Caco-2 (cell line): ENCODE measurements at regions not wholly inside any gene's neighbourhood (a gene's known extent, or its start where the extent isn't known, plus 50 kb on each side); places are given as distances from the start of the nearest gene placed in this dataset.
"Not testable (repeated sequence)": the region's sequence is repeated elsewhere in the genome, so short reads cannot be mapped to it uniquely, and the experiment has no call there.

Experiments
- BruUV-seq: library from RNA; stranded (reverse); fragments of 400-500 nt; replicated peaks from 2 replicates; lab custom pipeline; 2021; lab: Mats Ljungman, UMichigan
- CTCF ChIA-PET: fragments of 300-600 bp; sonication (Branson Sonifier 250); formaldehyde crosslinking; loops from one replicate; lab custom pipeline; 2022; ENCODE audit warnings: antibody characterized with exemption; lab: Charles Lee
- POLR2A ChIA-PET: fragments of 300-600 bp; sonication (Branson Sonifier 250); formaldehyde crosslinking; loops from one replicate; lab custom pipeline; 2022; ENCODE audit warnings: antibody characterized with exemption; lab: Charles Lee
- DNase-seq, 2 experiments: peaks; one replicate each; pipeline versions ENCODE4 v3.0.0 to v3.0.0-alpha.2; 2020 to 2022
- H3K27me3 ChIP-seq: replicated peaks from 2 replicates; pipeline ENCODE4 v1.6.0; 2011; ENCODE audit warnings: low read length; ENCODE audit not compliant: control insufficient read depth, insufficient read depth
- H3K36me3 ChIP-seq: 2 replicates; pipeline ENCODE4 v1.5.1; 2011; ENCODE audit warnings: low read length; ENCODE audit not compliant: control insufficient read depth, insufficient read depth
- H3K4me1 ChIP-seq: fragments of 250-450 bp; sonication (Bioruptor Pico); 2 replicates; pipeline ENCODE4 v1.5.1; 2020; ENCODE audit warnings: mild to moderate bottlenecking
- H3K4me3 ChIP-seq: 2 replicates; pipeline ENCODE4 v1.5.1; 2011; ENCODE audit warnings: low read depth, mild to moderate bottlenecking, control low read depth, low read length
- H3K9me3 ChIP-seq: fragments of 250-450 bp; sonication (Bioruptor Pico); 2 replicates; pipeline ENCODE4 v1.5.1; 2020; ENCODE audit warnings: mild to moderate bottlenecking, moderate library complexity
- H3K27ac Mint-ChIP-seq: one replicate; pipeline ENCODE4 v1.8.0; 2022; ENCODE audit warnings: mixed read lengths; ENCODE audit not compliant: unreplicated experiment
- H3K27me3 Mint-ChIP-seq: one replicate; pipeline ENCODE4 v1.8.0; 2022; ENCODE audit warnings: mixed read lengths; ENCODE audit not compliant: insufficient read depth, unreplicated experiment
- H3K36me3 Mint-ChIP-seq: one replicate; pipeline ENCODE4 v1.8.0; 2022; ENCODE audit warnings: mild to moderate bottlenecking, mixed read lengths; ENCODE audit not compliant: insufficient read depth, unreplicated experiment
- H3K4me1 Mint-ChIP-seq: one replicate; pipeline ENCODE4 v1.8.0; 2022; ENCODE audit warnings: low read depth, mixed read lengths; ENCODE audit not compliant: unreplicated experiment
- H3K4me3 Mint-ChIP-seq: one replicate; pipeline ENCODE4 v1.8.0; 2022; ENCODE audit warnings: mild to moderate bottlenecking, moderate library complexity, mixed read lengths; ENCODE audit not compliant: unreplicated experiment
- H3K9me3 Mint-ChIP-seq: one replicate; pipeline ENCODE4 v1.8.0; 2022; ENCODE audit warnings: mixed read lengths; ENCODE audit not compliant: unreplicated experiment
- CTCF ChIP-seq, 2 experiments: fragments of 200-600 bp in 1 of 2; IDR thresholded peaks; 1 replicate in 1 of 2; 2 replicates in 1 of 2; pipeline versions ENCODE4 v1.5.1 to v1.8.0; 2011 to 2022; ENCODE audit warnings: antibody characterized with exemption in 1 of 2, control low read depth in 1 of 2, inconsistent platforms in 1 of 2, low read depth in 1 of 2, low read length in 1 of 2, mild to moderate bottlenecking in 1 of 2, moderate library complexity in 1 of 2; ENCODE audit not compliant: insufficient read depth in 1 of 2, severe bottlenecking in 1 of 2, unreplicated experiment in 1 of 2
- intact Hi-C: fragments of 100-400 bp; cut with micrococcal nuclease; formaldehyde crosslinking; loops from one replicate; pipeline ENCODE4 v1.10.0; 2022; ENCODE audit not compliant: unreplicated experiment

DNA sequence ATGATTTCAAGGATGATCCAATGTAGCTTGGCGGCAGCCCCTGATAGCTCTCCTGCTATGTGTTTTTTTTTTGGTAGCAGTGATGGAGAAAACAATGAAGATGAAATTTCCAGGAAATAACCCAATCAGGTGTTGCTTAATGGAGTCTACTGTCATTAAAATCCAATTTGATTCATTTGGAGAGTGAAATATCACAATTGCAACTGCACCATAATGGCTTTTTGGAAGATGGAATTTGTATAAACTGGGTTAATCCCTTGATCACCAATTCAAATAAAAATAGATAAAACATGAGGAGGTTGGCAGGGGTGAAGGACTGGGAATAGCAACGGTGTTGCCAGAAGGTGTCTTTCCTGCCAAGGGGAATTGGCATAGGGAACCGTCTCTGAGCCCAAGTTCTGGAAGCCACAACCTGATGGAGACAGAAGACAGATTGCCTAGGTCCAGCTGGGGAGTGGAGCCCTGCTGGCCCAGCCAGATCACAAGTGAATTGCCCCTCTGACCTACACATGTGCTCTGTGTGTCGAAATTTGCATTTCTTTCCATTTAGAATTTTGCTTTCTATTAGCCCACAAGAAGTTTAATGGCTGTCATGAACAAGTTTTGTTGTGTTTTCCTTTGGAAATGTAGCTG, 170.3 kb upstream of the SPRED2 start:
- intact Hi-C loops, result no loop called here
- Mint-ChIP-seq H3K4me3 (no peak overlapping the region), H3K9me3 (no peaks in the 10 kb centered on the region), H3K27me3 (peaks cover 2% of the 10 kb centered on the region), H3K36me3 (no peaks in the 10 kb centered on the region), H3K27ac (no peak overlapping the region), H3K4me1 (no peaks in the 10 kb centered on the region)
- no peaks in the 10 kb centered on the region for H3K36me3 ChIP-seq
- no peak for TF ChIP-seq CTCF (IDR thresholded peaks at IDR 0.05; ENCODE audit: insufficient read depth in 1 of 2, low read depth in 1 of 2, low read length in 1 of 2, severe bottlenecking in 1 of 2, unreplicated experiment in 1 of 2)
- ChIA-PET CTCF (no interaction called here), POLR2A (no interaction called here)
- DNase-seq, result no peak
- no peaks in the 10 kb centered on the region for H3K27me3 ChIP-seq
- no TSS peak for BruUV-seq
- H3K4me1 ChIP-seq, result 0 out of 2 replicates have a peak, but pooled peaks cover 4% of the 10 kb centered on the region
- no peaks in the 10 kb centered on the region for H3K9me3 ChIP-seq
- H3K4me3 ChIP-seq, result no peak overlapping the region

DNA sequence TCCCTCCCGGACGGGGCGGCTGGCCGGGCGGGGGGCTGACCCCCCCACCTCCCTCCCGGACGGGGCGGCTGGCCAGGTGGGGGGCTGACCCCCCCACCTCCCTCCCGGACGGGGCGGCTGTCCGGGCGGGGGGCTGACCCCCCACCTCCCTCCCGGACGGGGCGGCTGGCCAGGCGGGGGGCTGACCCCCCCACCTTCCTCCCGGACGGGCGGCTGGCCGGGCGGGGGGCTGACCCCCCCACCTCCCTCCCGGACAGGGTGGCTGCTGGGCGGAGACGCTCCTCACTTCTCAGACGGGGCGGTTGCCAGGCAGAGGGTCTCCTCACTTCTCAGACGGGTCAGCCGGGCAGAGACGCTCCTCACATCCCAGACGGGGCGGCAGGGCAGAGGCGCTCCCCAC, 168.5 kb upstream of the SPRED2 start:
- BruUV-seq, H3K27ac Mint-ChIP-seq, H3K36me3 Mint-ChIP-seq, H3K9me3 ChIP-seq, POLR2A ChIA-PET, DNase-seq, H3K4me1 Mint-ChIP-seq, intact Hi-C loops, H3K4me3 Mint-ChIP-seq, H3K4me3 ChIP-seq, CTCF ChIA-PET, H3K36me3 ChIP-seq, H3K27me3 Mint-ChIP-seq, H3K27me3 ChIP-seq, H3K9me3 Mint-ChIP-seq, H3K4me1 ChIP-seq: not testable (repeated sequence)

DNA sequence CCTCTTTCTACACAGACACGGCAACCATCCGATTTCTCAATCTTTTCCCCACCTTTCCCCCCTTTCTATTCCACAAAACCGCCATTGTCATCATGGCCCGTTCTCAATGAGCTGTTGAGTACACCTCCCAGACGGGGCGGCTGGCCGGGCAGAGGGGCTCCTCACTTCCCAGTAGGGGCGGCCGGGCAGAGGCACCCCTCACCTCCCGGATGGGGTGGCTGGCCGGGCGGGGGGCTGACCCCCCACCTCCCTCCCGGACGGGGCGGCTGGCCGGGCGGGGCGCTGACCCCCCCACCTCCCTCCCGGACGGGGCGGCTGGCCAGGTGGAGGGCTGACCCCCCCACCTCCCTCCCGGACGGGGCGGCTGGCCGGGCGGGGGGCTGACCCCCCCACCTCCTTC, 168.0 kb upstream of the SPRED2 start:
- H3K9me3 Mint-ChIP-seq, H3K27ac Mint-ChIP-seq, DNase-seq, H3K36me3 ChIP-seq, H3K36me3 Mint-ChIP-seq, H3K4me3 ChIP-seq, POLR2A ChIA-PET, H3K4me1 Mint-ChIP-seq, BruUV-seq, CTCF ChIA-PET, intact Hi-C loops, H3K4me1 ChIP-seq, H3K27me3 Mint-ChIP-seq, H3K4me3 Mint-ChIP-seq, H3K9me3 ChIP-seq, H3K27me3 ChIP-seq: not testable (repeated sequence)

DNA sequence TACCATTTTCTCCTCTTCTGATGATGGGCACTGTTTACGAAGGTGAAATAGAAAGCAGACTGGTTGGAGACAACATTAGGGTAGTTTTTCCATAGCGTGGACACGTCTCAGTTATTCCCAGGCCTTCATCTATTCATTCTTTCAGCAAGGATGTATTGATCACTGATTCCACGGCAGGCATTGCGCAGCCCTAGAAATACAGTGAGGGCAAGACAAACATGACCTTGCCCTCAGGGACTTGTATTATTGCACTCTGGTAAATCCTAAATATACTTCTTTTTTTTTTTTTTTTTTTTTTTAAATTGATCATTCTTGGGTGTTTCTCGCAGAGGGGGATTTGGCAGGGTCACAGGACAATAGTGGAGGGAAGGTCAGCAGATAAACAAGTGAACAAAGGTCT, 167.3 kb upstream of the SPRED2 start:
- ChIA-PET CTCF (no interaction called here), POLR2A (no interaction called here)
- Mint-ChIP-seq H3K9me3 (no peaks in the 10 kb centered on the region), H3K36me3 (no peaks in the 10 kb centered on the region), H3K27me3 (peaks cover 5% of the 10 kb centered on the region), H3K4me3 (no peak overlapping the region), H3K4me1 (no peaks in the 10 kb centered on the region), H3K27ac (no peak overlapping the region)
- DNase-seq, result no peak
- H3K4me1 ChIP-seq, result 0 out of 2 replicates have a peak, but pooled peaks cover 3% of the 10 kb centered on the region
- intact Hi-C loops, result no loop called here
- no peaks in the 10 kb centered on the region for H3K9me3 ChIP-seq
- H3K36me3 ChIP-seq, result no peaks in the 10 kb centered on the region
- no peak overlapping the region for H3K4me3 ChIP-seq
- TF ChIP-seq CTCF (IDR thresholded peaks at IDR 0.05; ENCODE audit: insufficient read depth in 1 of 2, low read depth in 1 of 2, low read length in 1 of 2, severe bottlenecking in 1 of 2, unreplicated experiment in 1 of 2), result no peak
- BruUV-seq, result no TSS peak
- H3K27me3 ChIP-seq, result no peaks in the 10 kb centered on the region
